ENCODE measurements at regions not wholly inside any gene's neighbourhood (a gene's known extent, or its start where the extent isn't known, plus 50 kb on each side); places are given as distances from the start of the nearest gene placed in this dataset.

DNA sequence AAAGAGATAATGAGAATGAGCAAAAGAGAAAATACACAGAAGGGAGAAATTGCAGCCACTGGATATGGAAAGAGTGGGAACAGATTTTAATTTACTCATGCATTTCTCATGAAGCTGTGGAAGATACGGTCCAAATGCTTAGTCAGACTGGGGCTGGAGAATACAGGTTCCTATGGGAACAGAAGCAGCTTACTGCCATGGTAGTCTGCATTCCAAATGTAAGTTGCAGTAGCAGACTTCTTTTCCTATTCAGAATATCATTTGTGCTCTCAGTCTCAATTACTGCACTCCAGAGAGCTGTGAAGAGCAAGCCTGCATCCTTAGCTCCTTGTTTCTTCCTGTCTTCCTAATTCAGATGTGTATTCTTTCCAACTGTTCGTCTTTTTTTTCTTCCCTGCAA, 190.8 kb upstream of the TMEM196 start:
- TF ChIP-seq, protein P1, sequence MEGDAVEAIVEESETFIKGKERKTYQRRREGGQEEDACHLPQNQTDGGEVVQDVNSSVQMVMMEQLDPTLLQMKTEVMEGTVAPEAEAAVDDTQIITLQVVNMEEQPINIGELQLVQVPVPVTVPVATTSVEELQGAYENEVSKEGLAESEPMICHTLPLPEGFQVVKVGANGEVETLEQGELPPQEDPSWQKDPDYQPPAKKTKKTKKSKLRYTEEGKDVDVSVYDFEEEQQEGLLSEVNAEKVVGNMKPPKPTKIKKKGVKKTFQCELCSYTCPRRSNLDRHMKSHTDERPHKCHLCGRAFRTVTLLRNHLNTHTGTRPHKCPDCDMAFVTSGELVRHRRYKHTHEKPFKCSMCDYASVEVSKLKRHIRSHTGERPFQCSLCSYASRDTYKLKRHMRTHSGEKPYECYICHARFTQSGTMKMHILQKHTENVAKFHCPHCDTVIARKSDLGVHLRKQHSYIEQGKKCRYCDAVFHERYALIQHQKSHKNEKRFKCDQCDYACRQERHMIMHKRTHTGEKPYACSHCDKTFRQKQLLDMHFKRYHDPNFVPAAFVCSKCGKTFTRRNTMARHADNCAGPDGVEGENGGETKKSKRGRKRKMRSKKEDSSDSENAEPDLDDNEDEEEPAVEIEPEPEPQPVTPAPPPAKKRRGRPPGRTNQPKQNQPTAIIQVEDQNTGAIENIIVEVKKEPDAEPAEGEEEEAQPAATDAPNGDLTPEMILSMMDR (conservative IDR thresholded peaks at IDR 0.05 in 1 of 2, IDR thresholded peaks at IDR 0.05 in 1 of 2; ENCODE audit: low read depth in 1 of 2, low read length in 2 of 2), result no peak
- no peak for TF ChIP-seq EZH2 (IDR thresholded peaks at IDR 0.05; ENCODE audit: low read length, missing control alignments)
